Loucy (cell line): ENCODE measurements at regions not wholly inside any gene's neighbourhood (a gene's known extent, or its start where the extent isn't known, plus 50 kb on each side); places are given as distances from the start of the nearest gene placed in this dataset.

ENCODE experiments used
- EZH2phosphoT487 ChIP-seq: fragments of 200-600 bp; IDR thresholded peaks from 2 replicates; pipeline ENCODE4 v1.6.1; 2018; ENCODE audit warnings: antibody characterized with exemption, mild to moderate bottlenecking, moderate library complexity, borderline replicate concordance
- TF ChIP-seq, protein P1 (sequence below): fragments of 200-600 bp; sonication (generic); conservative IDR thresholded peaks from 2 replicates; pipeline ENCODE4 v1.5.1; 2014; ENCODE audit warnings: mild to moderate bottlenecking, antibody characterized with exemption, low read length

- TF ChIP-seq, protein P1, sequence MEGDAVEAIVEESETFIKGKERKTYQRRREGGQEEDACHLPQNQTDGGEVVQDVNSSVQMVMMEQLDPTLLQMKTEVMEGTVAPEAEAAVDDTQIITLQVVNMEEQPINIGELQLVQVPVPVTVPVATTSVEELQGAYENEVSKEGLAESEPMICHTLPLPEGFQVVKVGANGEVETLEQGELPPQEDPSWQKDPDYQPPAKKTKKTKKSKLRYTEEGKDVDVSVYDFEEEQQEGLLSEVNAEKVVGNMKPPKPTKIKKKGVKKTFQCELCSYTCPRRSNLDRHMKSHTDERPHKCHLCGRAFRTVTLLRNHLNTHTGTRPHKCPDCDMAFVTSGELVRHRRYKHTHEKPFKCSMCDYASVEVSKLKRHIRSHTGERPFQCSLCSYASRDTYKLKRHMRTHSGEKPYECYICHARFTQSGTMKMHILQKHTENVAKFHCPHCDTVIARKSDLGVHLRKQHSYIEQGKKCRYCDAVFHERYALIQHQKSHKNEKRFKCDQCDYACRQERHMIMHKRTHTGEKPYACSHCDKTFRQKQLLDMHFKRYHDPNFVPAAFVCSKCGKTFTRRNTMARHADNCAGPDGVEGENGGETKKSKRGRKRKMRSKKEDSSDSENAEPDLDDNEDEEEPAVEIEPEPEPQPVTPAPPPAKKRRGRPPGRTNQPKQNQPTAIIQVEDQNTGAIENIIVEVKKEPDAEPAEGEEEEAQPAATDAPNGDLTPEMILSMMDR = peak; percentile 84
- no peak for TF ChIP-seq EZH2phosphoT487
Observed at GRCh38 chr12:11486623-11487444, 91.5 kb upstream of the PRB2 start.
